WTC11 (cell line): ENCODE measurements at regions not wholly inside any gene's neighbourhood (a gene's known extent, or its start where the extent isn't known, plus 50 kb on each side); places are given as distances from the start of the nearest gene placed in this dataset.

ENCODE experiments used
- ATAC-seq: fragments of 200-7000 bp; cut with Tn5 transposase; 2 replicates; pipeline ENCODE4 v1.10.0; 2021; ENCODE audit warnings: mild to moderate bottlenecking, moderate library complexity
- CTCF ChIA-PET: fragments of 300-600 bp; sonication (Branson Sonifier 250); formaldehyde crosslinking; loops from one replicate; lab custom pipeline; 2021; ENCODE audit warnings: antibody characterized with exemption; lab: Charles Lee
- POLR2A ChIA-PET: fragments of 350-600 bp; sonication (Branson Sonifier 250); formaldehyde crosslinking; loops from one replicate; lab custom pipeline; 2021; ENCODE audit warnings: antibody characterized with exemption; lab: Charles Lee
- DNase-seq: peaks from one replicate; pipeline ENCODE4 v3.0.0; 2021; ENCODE audit warnings: low spot score
- H3K27ac Mint-ChIP-seq: 2 replicates; pipeline ENCODE4 v1.8.0; 2021; ENCODE audit warnings: mixed read lengths
- H3K27me3 Mint-ChIP-seq: 2 replicates; pipeline ENCODE4 v1.8.0; 2021; ENCODE audit warnings: low read depth, mild to moderate bottlenecking, moderate library complexity, mixed read lengths
- H3K36me3 Mint-ChIP-seq: 2 replicates; pipeline ENCODE4 v1.8.0; 2021; ENCODE audit warnings: mixed read lengths
- H3K4me1 Mint-ChIP-seq: 2 replicates; pipeline ENCODE4 v1.8.0; 2022; ENCODE audit warnings: mixed read lengths
- H3K4me3 Mint-ChIP-seq: 2 replicates; pipeline ENCODE4 v1.8.0; 2021; ENCODE audit warnings: mild to moderate bottlenecking, moderate library complexity, mixed read lengths
- H3K9me3 Mint-ChIP-seq: 2 replicates; pipeline ENCODE4 v1.8.0; 2021; ENCODE audit warnings: mixed read lengths
- EMX1 ChIP-seq: fragments of 250-450 bp; sonication (Bioruptor Pico); IDR thresholded peaks from 2 replicates; pipeline ENCODE4 v1.8.0; 2021; ENCODE audit warnings: mild to moderate bottlenecking
- FOXJ3 ChIP-seq: sonication (generic); formaldehyde crosslinking; IDR thresholded peaks from 2 replicates; pipeline ENCODE4 v1.9.0; 2021; ENCODE audit warnings: missing genetic modification reagents, mild to moderate bottlenecking, borderline replicate concordance
- GRHL2 ChIP-seq: fragments of 250-450 bp; sonication (Bioruptor Pico); IDR thresholded peaks from 2 replicates; pipeline ENCODE4 v1.8.0; 2022; ENCODE audit warnings: mild to moderate bottlenecking, moderate library complexity; ENCODE audit not compliant: insufficient replicate concordance, severe bottlenecking
- JUN ChIP-seq: sonication (generic); formaldehyde crosslinking; IDR thresholded peaks from 2 replicates; pipeline ENCODE4 v1.8.0; 2023; ENCODE audit warnings: mild to moderate bottlenecking, missing genetic modification reagents
- MXD4 ChIP-seq: fragments of 250-450 bp; sonication (Bioruptor Pico); IDR thresholded peaks from 2 replicates; pipeline ENCODE4 v1.8.0; 2021; ENCODE audit warnings: mild to moderate bottlenecking, moderate library complexity, borderline replicate concordance
- NFE2L1 ChIP-seq: sonication (generic); formaldehyde crosslinking; IDR thresholded peaks from 2 replicates; pipeline ENCODE4 v1.8.1; 2023; ENCODE audit warnings: missing genetic modification reagents
- NFYB ChIP-seq: sonication (generic); formaldehyde crosslinking; conservative IDR thresholded peaks from 2 replicates; pipeline ENCODE4 v1.8.0; 2022; ENCODE audit warnings: low read depth, missing genetic modification reagents
- RELA ChIP-seq: sonication (generic); formaldehyde crosslinking; IDR thresholded peaks from 2 replicates; pipeline ENCODE4 v1.8.1; 2022; ENCODE audit warnings: missing genetic modification reagents, mild to moderate bottlenecking, borderline replicate concordance
- TEAD4 ChIP-seq: sonication (generic); formaldehyde crosslinking; IDR thresholded peaks from 2 replicates; pipeline ENCODE4 v1.8.0; 2022; ENCODE audit warnings: mild to moderate bottlenecking, missing genetic modification reagents
- ZBTB21 ChIP-seq: sonication (generic); formaldehyde crosslinking; IDR thresholded peaks from 2 replicates; pipeline ENCODE4 v1.8.1; 2023; ENCODE audit warnings: mild to moderate bottlenecking, missing genetic modification reagents, borderline replicate concordance
- ZNF416 ChIP-seq: fragments of 250-450 bp; sonication (Bioruptor Pico); IDR thresholded peaks from 2 replicates; pipeline ENCODE4 v1.9.0; 2021; ENCODE audit warnings: mild to moderate bottlenecking, inconsistent platforms
- ZNF423 ChIP-seq: fragments of 250-450 bp; sonication (Bioruptor Pico); IDR thresholded peaks from 2 replicates; pipeline ENCODE4 v2.1.2; 2022; ENCODE audit warnings: mild to moderate bottlenecking, moderate library complexity
- TF ChIP-seq, protein P1 (sequence below): sonication (generic); formaldehyde crosslinking; conservative IDR thresholded peaks from 2 replicates; pipeline ENCODE4 v1.8.1; 2022; ENCODE audit warnings: mild to moderate bottlenecking, missing genetic modification reagents
- TF ChIP-seq, protein P2 (sequence below): sonication (generic); formaldehyde crosslinking; IDR thresholded peaks from 2 replicates; pipeline ENCODE4 v1.8.1; 2023; ENCODE audit warnings: mild to moderate bottlenecking, missing genetic modification reagents
- TF ChIP-seq, protein P3 (sequence below): sonication (generic); formaldehyde crosslinking; conservative IDR thresholded peaks from 2 replicates; pipeline ENCODE4 v1.8.1; 2023; ENCODE audit warnings: mild to moderate bottlenecking, low read depth, missing genetic modification reagents, moderate library complexity
- TF ChIP-seq, protein P4 (sequence below): sonication (generic); formaldehyde crosslinking; IDR thresholded peaks from 2 replicates; pipeline ENCODE4 v1.8.1; 2023; ENCODE audit warnings: mild to moderate bottlenecking, missing genetic modification reagents, borderline replicate concordance
- TF ChIP-seq, protein P5 (sequence below): sonication (generic); formaldehyde crosslinking; IDR thresholded peaks from 2 replicates; pipeline ENCODE4 v1.8.1; 2022; ENCODE audit warnings: missing genetic modification reagents, borderline replicate concordance
- TF ChIP-seq, protein P6 (sequence below): fragments of 250-450 bp; sonication (Bioruptor Pico); IDR thresholded peaks from 2 replicates; pipeline ENCODE4 v1.9.0; 2021; ENCODE audit warnings: moderate library complexity, mild to moderate bottlenecking, inconsistent platforms, borderline replicate concordance
- TF ChIP-seq, protein P7 (sequence below): sonication (generic); formaldehyde crosslinking; IDR thresholded peaks from 2 replicates; pipeline ENCODE4 v1.8.0; 2023; ENCODE audit warnings: mild to moderate bottlenecking, missing genetic modification reagents
- TF ChIP-seq, protein P8 (sequence below): sonication (generic); formaldehyde crosslinking; IDR thresholded peaks from 2 replicates; pipeline ENCODE4 v1.8.1; 2022; ENCODE audit warnings: low read depth, missing genetic modification reagents, borderline replicate concordance

DNA sequence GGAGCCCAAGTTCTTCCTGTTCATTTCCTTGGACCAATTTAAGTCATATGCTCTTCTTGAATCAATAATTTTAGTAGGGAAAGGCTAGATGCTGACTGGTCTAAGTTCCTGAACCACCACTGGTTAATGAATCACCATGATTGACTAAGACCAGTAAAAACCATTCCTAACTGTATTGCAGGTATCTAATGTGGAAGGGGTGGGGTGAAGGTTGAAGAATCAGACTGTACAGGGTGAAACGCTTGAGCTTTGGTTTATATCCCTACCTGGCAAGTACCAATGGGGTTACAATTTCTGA, 100.1 kb downstream of the DYRK2 start:
- DNase-seq (no peak), ATAC-seq (no peak)
- peaks cover 5% of the 10 kb centered on the region; the same call in 1 of the 2 replicates for H3K36me3 Mint-ChIP-seq
- TF ChIP-seq NFYB (no peak), MXD4 (CRISPR knock-in tag) (no peak), JUN (no peak), EMX1 (CRISPR knock-in tag) (no peak), RELA (CRISPR knock-in tag) (no peak), TEAD4 (no peak), NFE2L1 (CRISPR knock-in tag) (no peak), ZNF423 (CRISPR knock-in tag) (no peak), ZBTB21 (CRISPR knock-in tag) (no peak), ZNF416 (no peak)
- TF ChIP-seq, protein P1, sequence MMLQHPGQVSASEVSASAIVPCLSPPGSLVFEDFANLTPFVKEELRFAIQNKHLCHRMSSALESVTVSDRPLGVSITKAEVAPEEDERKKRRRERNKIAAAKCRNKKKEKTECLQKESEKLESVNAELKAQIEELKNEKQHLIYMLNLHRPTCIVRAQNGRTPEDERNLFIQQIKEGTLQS (CRISPR knock-in tag) = no peak
- TF ChIP-seq, protein P2, sequence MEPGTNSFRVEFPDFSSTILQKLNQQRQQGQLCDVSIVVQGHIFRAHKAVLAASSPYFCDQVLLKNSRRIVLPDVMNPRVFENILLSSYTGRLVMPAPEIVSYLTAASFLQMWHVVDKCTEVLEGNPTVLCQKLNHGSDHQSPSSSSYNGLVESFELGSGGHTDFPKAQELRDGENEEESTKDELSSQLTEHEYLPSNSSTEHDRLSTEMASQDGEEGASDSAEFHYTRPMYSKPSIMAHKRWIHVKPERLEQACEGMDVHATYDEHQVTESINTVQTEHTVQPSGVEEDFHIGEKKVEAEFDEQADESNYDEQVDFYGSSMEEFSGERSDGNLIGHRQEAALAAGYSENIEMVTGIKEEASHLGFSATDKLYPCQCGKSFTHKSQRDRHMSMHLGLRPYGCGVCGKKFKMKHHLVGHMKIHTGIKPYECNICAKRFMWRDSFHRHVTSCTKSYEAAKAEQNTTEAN (CRISPR knock-in tag) = no peak
- TF ChIP-seq, protein P3, sequence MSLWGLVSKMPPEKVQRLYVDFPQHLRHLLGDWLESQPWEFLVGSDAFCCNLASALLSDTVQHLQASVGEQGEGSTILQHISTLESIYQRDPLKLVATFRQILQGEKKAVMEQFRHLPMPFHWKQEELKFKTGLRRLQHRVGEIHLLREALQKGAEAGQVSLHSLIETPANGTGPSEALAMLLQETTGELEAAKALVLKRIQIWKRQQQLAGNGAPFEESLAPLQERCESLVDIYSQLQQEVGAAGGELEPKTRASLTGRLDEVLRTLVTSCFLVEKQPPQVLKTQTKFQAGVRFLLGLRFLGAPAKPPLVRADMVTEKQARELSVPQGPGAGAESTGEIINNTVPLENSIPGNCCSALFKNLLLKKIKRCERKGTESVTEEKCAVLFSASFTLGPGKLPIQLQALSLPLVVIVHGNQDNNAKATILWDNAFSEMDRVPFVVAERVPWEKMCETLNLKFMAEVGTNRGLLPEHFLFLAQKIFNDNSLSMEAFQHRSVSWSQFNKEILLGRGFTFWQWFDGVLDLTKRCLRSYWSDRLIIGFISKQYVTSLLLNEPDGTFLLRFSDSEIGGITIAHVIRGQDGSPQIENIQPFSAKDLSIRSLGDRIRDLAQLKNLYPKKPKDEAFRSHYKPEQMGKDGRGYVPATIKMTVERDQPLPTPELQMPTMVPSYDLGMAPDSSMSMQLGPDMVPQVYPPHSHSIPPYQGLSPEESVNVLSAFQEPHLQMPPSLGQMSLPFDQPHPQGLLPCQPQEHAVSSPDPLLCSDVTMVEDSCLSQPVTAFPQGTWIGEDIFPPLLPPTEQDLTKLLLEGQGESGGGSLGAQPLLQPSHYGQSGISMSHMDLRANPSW (CRISPR knock-in tag) = no peak
- TF ChIP-seq, protein P4, sequence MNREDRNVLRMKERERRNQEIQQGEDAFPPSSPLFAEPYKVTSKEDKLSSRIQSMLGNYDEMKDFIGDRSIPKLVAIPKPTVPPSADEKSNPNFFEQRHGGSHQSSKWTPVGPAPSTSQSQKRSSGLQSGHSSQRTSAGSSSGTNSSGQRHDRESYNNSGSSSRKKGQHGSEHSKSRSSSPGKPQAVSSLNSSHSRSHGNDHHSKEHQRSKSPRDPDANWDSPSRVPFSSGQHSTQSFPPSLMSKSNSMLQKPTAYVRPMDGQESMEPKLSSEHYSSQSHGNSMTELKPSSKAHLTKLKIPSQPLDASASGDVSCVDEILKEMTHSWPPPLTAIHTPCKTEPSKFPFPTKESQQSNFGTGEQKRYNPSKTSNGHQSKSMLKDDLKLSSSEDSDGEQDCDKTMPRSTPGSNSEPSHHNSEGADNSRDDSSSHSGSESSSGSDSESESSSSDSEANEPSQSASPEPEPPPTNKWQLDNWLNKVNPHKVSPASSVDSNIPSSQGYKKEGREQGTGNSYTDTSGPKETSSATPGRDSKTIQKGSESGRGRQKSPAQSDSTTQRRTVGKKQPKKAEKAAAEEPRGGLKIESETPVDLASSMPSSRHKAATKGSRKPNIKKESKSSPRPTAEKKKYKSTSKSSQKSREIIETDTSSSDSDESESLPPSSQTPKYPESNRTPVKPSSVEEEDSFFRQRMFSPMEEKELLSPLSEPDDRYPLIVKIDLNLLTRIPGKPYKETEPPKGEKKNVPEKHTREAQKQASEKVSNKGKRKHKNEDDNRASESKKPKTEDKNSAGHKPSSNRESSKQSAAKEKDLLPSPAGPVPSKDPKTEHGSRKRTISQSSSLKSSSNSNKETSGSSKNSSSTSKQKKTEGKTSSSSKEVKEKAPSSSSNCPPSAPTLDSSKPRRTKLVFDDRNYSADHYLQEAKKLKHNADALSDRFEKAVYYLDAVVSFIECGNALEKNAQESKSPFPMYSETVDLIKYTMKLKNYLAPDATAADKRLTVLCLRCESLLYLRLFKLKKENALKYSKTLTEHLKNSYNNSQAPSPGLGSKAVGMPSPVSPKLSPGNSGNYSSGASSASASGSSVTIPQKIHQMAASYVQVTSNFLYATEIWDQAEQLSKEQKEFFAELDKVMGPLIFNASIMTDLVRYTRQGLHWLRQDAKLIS = no peak
- TF ChIP-seq, protein P5, sequence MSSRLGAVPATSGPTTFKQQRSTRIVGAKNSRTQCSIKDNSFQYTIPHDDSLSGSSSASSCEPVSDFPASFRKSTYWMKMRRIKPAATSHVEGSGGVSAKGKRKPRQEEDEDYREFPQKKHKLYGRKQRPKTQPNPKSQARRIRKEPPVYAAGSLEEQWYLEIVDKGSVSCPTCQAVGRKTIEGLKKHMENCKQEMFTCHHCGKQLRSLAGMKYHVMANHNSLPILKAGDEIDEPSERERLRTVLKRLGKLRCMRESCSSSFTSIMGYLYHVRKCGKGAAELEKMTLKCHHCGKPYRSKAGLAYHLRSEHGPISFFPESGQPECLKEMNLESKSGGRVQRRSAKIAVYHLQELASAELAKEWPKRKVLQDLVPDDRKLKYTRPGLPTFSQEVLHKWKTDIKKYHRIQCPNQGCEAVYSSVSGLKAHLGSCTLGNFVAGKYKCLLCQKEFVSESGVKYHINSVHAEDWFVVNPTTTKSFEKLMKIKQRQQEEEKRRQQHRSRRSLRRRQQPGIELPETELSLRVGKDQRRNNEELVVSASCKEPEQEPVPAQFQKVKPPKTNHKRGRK (CRISPR knock-in tag) = no peak
- no peak overlapping the region for H3K27ac Mint-ChIP-seq
- H3K27me3 Mint-ChIP-seq = no peaks in the 10 kb centered on the region; the same call in 1 of the 2 replicates
- H3K4me1 Mint-ChIP-seq = 0 out of 2 replicates have a peak, but pooled peaks cover 3% of the 10 kb centered on the region
- ChIA-PET CTCF (interaction anchor here (0.5 kb wide), 1 partner anchor 393 kb away, joined by 4 read pairs; no protein-coding TSS in a partner anchor), POLR2A (no interaction called here)
- peaks cover 13% of the 10 kb centered on the region for H3K9me3 Mint-ChIP-seq
- H3K4me3 Mint-ChIP-seq = no peak overlapping the region

DNA sequence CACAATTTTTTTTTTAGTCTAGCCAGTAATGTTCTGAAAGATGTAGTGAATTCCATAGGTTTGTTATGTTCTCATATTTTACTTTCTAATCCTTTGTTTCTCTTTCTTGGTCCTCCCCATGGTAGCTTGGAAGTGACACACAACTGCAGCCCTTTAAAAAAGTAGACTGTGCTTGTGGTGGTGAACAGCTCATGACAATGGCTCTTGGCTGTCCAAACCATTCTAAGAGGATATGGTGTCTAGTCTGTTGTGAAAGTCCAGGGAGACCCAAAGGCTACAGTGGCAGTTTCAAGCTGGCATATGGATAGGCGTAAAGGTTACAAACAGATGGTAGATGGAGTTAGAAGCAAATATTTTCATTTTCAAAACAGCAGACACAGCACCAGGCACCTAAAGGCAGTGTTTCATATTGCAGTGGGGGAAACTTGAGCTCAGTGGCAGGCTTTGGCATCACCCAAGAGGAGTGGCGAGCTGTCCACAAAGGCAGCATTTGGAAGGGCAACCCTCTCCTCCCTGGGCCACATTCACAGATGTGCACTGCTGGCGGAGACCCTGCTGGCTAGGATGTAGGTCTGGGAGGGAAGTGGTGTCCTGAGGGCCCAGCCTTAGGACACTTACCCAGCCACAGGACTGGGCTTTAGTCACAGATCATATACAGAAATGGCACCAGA, 102.1 kb downstream of the DYRK2 start:
- Mint-ChIP-seq H3K4me1 (peaks cover 3% of the 10 kb centered on the region; the same call in 1 of the 2 replicates), H3K9me3 (peaks cover 9% of the 10 kb centered on the region), H3K36me3 (peaks cover 5% of the 10 kb centered on the region; the same call in 1 of the 2 replicates), H3K27ac (no peak overlapping the region), H3K27me3 (no peaks in the 10 kb centered on the region), H3K4me3 (no peak overlapping the region)
- ChIA-PET POLR2A (no interaction called here), CTCF (no interaction called here)
- no peak for ATAC-seq
- DNase-seq = no peak
- TF ChIP-seq FOXJ3 (CRISPR knock-in tag) (no peak), GRHL2 (no peak), TEAD4 (no peak)
- TF ChIP-seq, protein P6, sequence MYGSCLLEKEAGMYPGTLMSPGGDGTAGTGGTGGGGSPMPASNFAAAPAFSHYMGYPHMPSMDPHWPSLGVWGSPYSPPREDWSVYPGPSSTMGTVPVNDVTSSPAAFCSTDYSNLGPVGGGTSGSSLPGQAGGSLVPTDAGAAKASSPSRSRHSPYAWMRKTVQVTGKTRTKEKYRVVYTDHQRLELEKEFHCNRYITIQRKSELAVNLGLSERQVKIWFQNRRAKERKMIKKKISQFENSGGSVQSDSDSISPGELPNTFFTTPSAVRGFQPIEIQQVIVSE = no peak
- TF ChIP-seq, protein P7, sequence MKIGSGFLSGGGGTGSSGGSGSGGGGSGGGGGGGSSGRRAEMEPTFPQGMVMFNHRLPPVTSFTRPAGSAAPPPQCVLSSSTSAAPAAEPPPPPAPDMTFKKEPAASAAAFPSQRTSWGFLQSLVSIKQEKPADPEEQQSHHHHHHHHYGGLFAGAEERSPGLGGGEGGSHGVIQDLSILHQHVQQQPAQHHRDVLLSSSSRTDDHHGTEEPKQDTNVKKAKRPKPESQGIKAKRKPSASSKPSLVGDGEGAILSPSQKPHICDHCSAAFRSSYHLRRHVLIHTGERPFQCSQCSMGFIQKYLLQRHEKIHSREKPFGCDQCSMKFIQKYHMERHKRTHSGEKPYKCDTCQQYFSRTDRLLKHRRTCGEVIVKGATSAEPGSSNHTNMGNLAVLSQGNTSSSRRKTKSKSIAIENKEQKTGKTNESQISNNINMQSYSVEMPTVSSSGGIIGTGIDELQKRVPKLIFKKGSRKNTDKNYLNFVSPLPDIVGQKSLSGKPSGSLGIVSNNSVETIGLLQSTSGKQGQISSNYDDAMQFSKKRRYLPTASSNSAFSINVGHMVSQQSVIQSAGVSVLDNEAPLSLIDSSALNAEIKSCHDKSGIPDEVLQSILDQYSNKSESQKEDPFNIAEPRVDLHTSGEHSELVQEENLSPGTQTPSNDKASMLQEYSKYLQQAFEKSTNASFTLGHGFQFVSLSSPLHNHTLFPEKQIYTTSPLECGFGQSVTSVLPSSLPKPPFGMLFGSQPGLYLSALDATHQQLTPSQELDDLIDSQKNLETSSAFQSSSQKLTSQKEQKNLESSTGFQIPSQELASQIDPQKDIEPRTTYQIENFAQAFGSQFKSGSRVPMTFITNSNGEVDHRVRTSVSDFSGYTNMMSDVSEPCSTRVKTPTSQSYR (CRISPR knock-in tag) = no peak
- TF ChIP-seq, protein P8, sequence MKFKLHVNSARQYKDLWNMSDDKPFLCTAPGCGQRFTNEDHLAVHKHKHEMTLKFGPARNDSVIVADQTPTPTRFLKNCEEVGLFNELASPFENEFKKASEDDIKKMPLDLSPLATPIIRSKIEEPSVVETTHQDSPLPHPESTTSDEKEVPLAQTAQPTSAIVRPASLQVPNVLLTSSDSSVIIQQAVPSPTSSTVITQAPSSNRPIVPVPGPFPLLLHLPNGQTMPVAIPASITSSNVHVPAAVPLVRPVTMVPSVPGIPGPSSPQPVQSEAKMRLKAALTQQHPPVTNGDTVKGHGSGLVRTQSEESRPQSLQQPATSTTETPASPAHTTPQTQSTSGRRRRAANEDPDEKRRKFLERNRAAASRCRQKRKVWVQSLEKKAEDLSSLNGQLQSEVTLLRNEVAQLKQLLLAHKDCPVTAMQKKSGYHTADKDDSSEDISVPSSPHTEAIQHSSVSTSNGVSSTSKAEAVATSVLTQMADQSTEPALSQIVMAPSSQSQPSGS (CRISPR knock-in tag) = no peak
